NB4 (cell line): ENCODE measurements at regions not wholly inside any gene's neighbourhood (a gene's known extent, or its start where the extent isn't known, plus 50 kb on each side); places are given as distances from the start of the nearest gene placed in this dataset.

ENCODE experiments used
- DNase-seq: peaks from one replicate; pipeline ENCODE4 v3.0.0; 2010; ENCODE audit warnings: low read depth
- H3K4me3 ChIP-seq: one replicate; pipeline ENCODE4 v1.5.1; 2011; ENCODE audit warnings: mild to moderate bottlenecking, low read depth, low read length, moderate library complexity
- CTCF ChIP-seq: IDR thresholded peaks from one replicate; pipeline ENCODE4 v1.5.1; 2012; ENCODE audit warnings: low read depth, low read length
- MAX ChIP-seq: IDR thresholded peaks from 2 replicates; pipeline ENCODE4 v1.6.1; 2011; ENCODE audit warnings: low read depth, low read length
- MYC ChIP-seq: IDR thresholded peaks from 2 replicates; pipeline ENCODE4 v1.6.1; 2011; ENCODE audit warnings: low read depth, low read length
- POLR2A ChIP-seq: IDR thresholded peaks from 2 replicates; pipeline ENCODE4 v1.6.1; 2011; ENCODE audit warnings: mild to moderate bottlenecking; ENCODE audit not compliant: insufficient read length; ENCODE audit errors: extremely low read depth

DNA sequence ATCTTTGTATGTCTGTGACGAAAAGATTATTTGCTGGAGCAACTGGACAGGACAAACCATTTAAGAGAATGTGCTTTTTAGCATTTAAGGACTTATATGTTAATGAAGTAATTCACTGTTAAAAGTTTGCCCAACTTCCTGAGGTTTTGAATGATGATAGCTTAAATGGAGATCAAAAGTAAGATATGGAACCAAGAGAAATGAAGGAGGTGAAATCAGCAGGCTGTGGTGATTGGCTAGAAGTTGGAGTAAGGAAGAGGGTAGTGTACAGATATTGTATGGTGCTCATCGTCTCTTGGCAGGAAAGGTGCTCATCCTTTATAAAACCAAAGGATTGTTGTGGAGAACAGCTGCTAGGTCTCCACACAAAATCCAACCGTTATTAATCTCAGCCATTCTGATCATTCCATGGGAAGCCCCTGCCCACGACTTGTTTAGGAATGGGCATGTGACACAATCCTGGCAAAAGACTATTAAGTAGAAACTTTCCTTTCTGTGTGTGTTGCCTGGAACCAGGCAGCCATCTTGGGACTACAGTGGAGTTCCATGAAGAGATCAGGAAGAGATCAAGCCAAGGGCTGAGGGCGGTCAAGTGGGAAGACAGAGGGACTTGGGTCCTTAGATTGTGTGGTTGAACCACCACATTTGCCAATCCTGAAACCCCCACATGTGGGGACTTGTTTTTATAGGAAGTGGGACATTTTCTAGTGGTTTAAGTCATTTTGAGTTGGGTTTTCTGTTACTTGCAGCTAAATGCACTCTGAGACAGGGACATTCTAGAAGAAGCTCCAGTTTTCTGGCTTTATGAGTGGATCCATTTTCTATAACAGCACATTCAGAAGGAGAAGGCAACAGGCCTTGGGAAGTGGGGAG, 56.8 kb upstream of the CHST11 start:
- H3K4me3 ChIP-seq: no peak overlapping the region
- peak; percentile 58 for DNase-seq
- TF ChIP-seq CTCF: no peak
- no peak for TF ChIP-seq MAX
- no peak for TF ChIP-seq MYC

- DNase-seq: no peak
- H3K4me3 ChIP-seq: no peak overlapping the region
- TF ChIP-seq MYC (no peak), MAX (no peak), POLR2A (no peak), CTCF (no peak)
These were observed 54.1 kb upstream of the CHST11 start for GRCh38 chr12:104402630-104403029.

- no peak for DNase-seq
- TF ChIP-seq MYC (no peak), POLR2A (no peak), MAX (no peak), CTCF (no peak)
These were observed 52.0 kb upstream of the CHST11 start for GRCh38 chr12:104404781-104405180.

DNA sequence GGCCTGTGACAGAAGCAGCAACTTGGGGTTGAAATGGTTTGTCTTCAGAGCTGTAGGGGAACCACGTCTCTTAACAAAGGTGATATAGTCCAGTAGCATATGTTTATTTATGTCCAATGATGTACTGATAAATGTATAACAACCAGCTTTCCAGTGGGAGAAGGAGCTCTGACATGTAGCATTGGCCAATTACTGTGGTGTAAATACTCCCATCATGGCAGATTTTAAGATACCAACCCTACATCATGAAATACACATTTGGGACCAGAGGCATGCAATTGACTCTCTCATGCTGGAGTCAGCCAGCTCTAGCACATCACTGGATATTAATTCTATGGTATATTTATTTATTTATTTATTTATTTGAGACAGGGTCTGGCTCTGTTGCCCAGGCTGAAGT, 50.6 kb upstream of the CHST11 start:
- DNase-seq: no peak
- TF ChIP-seq POLR2A (no peak), CTCF (no peak), MYC (no peak), MAX (no peak)
- no peak overlapping the region for H3K4me3 ChIP-seq

More at GRCh38 chr12:104404781-104405180, 52.0 kb upstream of the CHST11 start:
- H3K4me3 ChIP-seq: no peak overlapping the region
